Gastroesophageal sphincter (tissue), 4 donors: ENCODE measurements at regions not wholly inside any gene's neighbourhood (a gene's known extent, or its start where the extent isn't known, plus 50 kb on each side); places are given as distances from the start of the nearest gene placed in this dataset.

Experiments
- ATAC-seq: fragments of 150-250 bp; one replicate; pipeline ENCODE4 v1.9.1; 2016; ENCODE audit warnings: mild to moderate bottlenecking, moderate library complexity
- H3K27ac ChIP-seq, 4 donors: fragments of 200-600 bp; sonication (generic) in 3 of 4; 1 replicate in 3 of 4; 2 replicates in 1 of 4; pipeline ENCODE4 v1.5.1; 2016 to 2019
- H3K27me3 ChIP-seq: fragments of 200-600 bp; sonication (generic); one replicate; pipeline ENCODE4 v1.5.1; 2019
- H3K36me3 ChIP-seq, 2 donors: fragments of 200-600 bp; sonication (generic); one replicate each; pipeline ENCODE4 v1.5.1; 2019; ENCODE audit warnings: control low read depth in 1 of 2
- H3K4me1 ChIP-seq, 3 donors: fragments of 200-600 bp; sonication (generic); 1 replicate in 2 of 3; 2 replicates in 1 of 3; pipeline ENCODE4 v1.5.1; 2016 to 2019; ENCODE audit warnings: control low read depth in 2 of 3
- H3K4me3 ChIP-seq, 2 donors: fragments of 200-600 bp; sonication (generic); one replicate each; pipeline ENCODE4 v1.5.1; 2019; ENCODE audit warnings: mild to moderate bottlenecking in 1 of 2, moderate library complexity in 1 of 2
- H3K9me3 ChIP-seq, 3 donors: fragments of 200-600 bp; sonication (generic); one replicate each; pipeline ENCODE4 v1.5.1; 2017 to 2019; ENCODE audit warnings: control low read depth in 2 of 3
- CTCF ChIP-seq, 4 experiments: fragments of 200-600 bp in 2 of 4; fragments of 450-650 bp in 2 of 4; sonication (generic) in 1 of 4; IDR thresholded peaks; one replicate each; pipeline ENCODE4 v1.5.1; 2017 to 2019; ENCODE audit warnings: antibody characterized with exemption in 4 of 4, mild to moderate bottlenecking in 2 of 4, moderate library complexity in 2 of 4
- EP300 ChIP-seq: sonication (generic); formaldehyde crosslinking; IDR thresholded peaks from one replicate; pipeline ENCODE4 v1.6.1; 2017; ENCODE audit warnings: antibody characterized with exemption, mild to moderate bottlenecking
- POLR2A ChIP-seq, 2 donors: fragments of 450-650 bp; IDR thresholded peaks; one replicate each; pipeline ENCODE4 v1.6.1; 2017; ENCODE audit warnings: antibody characterized with exemption in 2 of 2, mild to moderate bottlenecking in 2 of 2, moderate library complexity in 1 of 2
- POLR2AphosphoS5 ChIP-seq: sonication (generic); formaldehyde crosslinking; IDR thresholded peaks from one replicate; pipeline ENCODE4 v1.6.1; 2017; ENCODE audit warnings: antibody characterized with exemption
- WGBS, 2 donors: methylation state at CpG; one replicate each; pipeline ENCODE4 v1.1.5; 2018; ENCODE audit warnings: low coverage in 1 of 2; 5-methylcytosine and 5-hydroxymethylcytosine counted together

- Histone ChIP-seq H3K36me3 (no peaks in the 10 kb centered on the region), H3K4me3 (no peak overlapping the region), H3K27me3 (no peaks in the 10 kb centered on the region), H3K4me1 (no peaks in the 10 kb centered on the region), H3K27ac (no peak overlapping the region), H3K9me3 (no peaks in the 10 kb centered on the region)
- 20 to 45% methylated on average over 1 to 2 of the region's 2 CpGs for whole genome bisulfite sequencing, 2 donors
- TF ChIP-seq POLR2A (IDR thresholded peaks at IDR 0.05) (no peak), CTCF (IDR thresholded peaks at IDR 0.05) (no peak), POLR2AphosphoS5 (no peak), EP300 (no peak)
- ATAC-seq, result no peak
These were observed 425.9 kb downstream of the TMA16 start for GRCh38 chr4:163920426-163920825.

GRCh38 chr4:163922302-163922701 lies 427.8 kb downstream of the TMA16 start:
- Histone ChIP-seq H3K36me3 (no peaks in the 10 kb centered on the region), H3K4me3 (no peak overlapping the region), H3K27ac (no peak overlapping the region), H3K4me1 (no peaks in the 10 kb centered on the region), H3K9me3 (no peaks in the 10 kb centered on the region), H3K27me3 (no peaks in the 10 kb centered on the region)
- 77 to 78% methylated on average over 2 of the region's 2 CpGs for WGBS, 2 donors
- no peak for TF ChIP-seq CTCF (IDR thresholded peaks at IDR 0.05)
- no peak for TF ChIP-seq POLR2A (IDR thresholded peaks at IDR 0.05)
- TF ChIP-seq POLR2AphosphoS5, result no peak
- no peak for TF ChIP-seq EP300
- no peak for ATAC-seq

- Histone ChIP-seq H3K27me3 (no peaks in the 10 kb centered on the region), H3K4me1 (no peaks in the 10 kb centered on the region), H3K4me3 (no peak overlapping the region), H3K36me3 (no peaks in the 10 kb centered on the region), H3K9me3 (no peaks in the 10 kb centered on the region), H3K27ac (no peak overlapping the region)
- no peak for ATAC-seq
- TF ChIP-seq CTCF (IDR thresholded peaks at IDR 0.05), result no peak
- TF ChIP-seq EP300, result no peak
- TF ChIP-seq POLR2A (IDR thresholded peaks at IDR 0.05), result no peak
- no peak for TF ChIP-seq POLR2AphosphoS5
- WGBS, 2 donors, result 86% methylated on average over 2 of the region's 2 CpGs; no CpG with 5 or more reads in 1 of the 2 donors
These were observed 428.6 kb downstream of the TMA16 start for GRCh38 chr4:163923092-163923491.

- no peak for ATAC-seq
- Histone ChIP-seq H3K9me3 (no peaks in the 10 kb centered on the region), H3K36me3 (no peaks in the 10 kb centered on the region), H3K27ac (no peak overlapping the region), H3K4me1 (no peaks in the 10 kb centered on the region), H3K4me3 (no peak overlapping the region), H3K27me3 (no peaks in the 10 kb centered on the region)
- TF ChIP-seq POLR2AphosphoS5, result no peak
- TF ChIP-seq CTCF (IDR thresholded peaks at IDR 0.05), result no peak
- TF ChIP-seq POLR2A (IDR thresholded peaks at IDR 0.05), result no peak
- TF ChIP-seq EP300, result no peak
These were observed 435.6 kb downstream of the TMA16 start for GRCh38 chr4:163930086-163930485.

GRCh38 chr4:163932504-163932903 lies 438.0 kb downstream of the TMA16 start:
- TF ChIP-seq POLR2AphosphoS5, result no peak
- Histone ChIP-seq H3K27me3 (no peaks in the 10 kb centered on the region), H3K4me1 (no peaks in the 10 kb centered on the region), H3K36me3 (no peaks in the 10 kb centered on the region), H3K4me3 (no peak overlapping the region), H3K9me3 (no peaks in the 10 kb centered on the region), H3K27ac (no peak overlapping the region)
- ATAC-seq, result no peak
- 90 to 100% methylated on average over 2 to 7 of the region's 7 CpGs for WGBS, 2 donors

- Histone ChIP-seq H3K9me3 (peaks cover 0 to 8% (median 0%) of the 10 kb centered on the region in 3 donors), H3K27ac (no peak overlapping the region), H3K36me3 (no peaks in the 10 kb centered on the region), H3K4me3 (no peak overlapping the region), H3K4me1 (no peaks in the 10 kb centered on the region), H3K27me3 (no peaks in the 10 kb centered on the region)
- 100% methylated on average over 1 of the region's 1 CpG for WGBS, 2 donors
- no peak for ATAC-seq
- no peak for TF ChIP-seq POLR2AphosphoS5
- TF ChIP-seq CTCF (IDR thresholded peaks at IDR 0.05), result no peak
- no peak for TF ChIP-seq EP300
- no peak for TF ChIP-seq POLR2A (IDR thresholded peaks at IDR 0.05)
These were observed 445.1 kb downstream of the TMA16 start for GRCh38 chr4:163939597-163939996.
